ENCODE measurements at regions not wholly inside any gene's neighbourhood (a gene's known extent, or its start where the extent isn't known, plus 50 kb on each side); places are given as distances from the start of the nearest gene placed in this dataset.
"Not testable (repeated sequence)": the region's sequence is repeated elsewhere in the genome, so short reads cannot be mapped to it uniquely, and the experiment has no call there.

- no peak for DNase-seq (ENCODE audit: low read depth)
- H3K4me3 ChIP-seq (ENCODE audit: low read depth, low read length), result no peak overlapping the region
- no peak for TF ChIP-seq CTCF (IDR thresholded peaks at IDR 0.05; ENCODE audit: insufficient read depth, low read depth, low read length, missing control alignments)
Observed at GRCh38 chr13:38072696-38073095, 203.1 kb upstream of the TRPC4 start.

GRCh38 chr13:38071340-38071739 is 201.8 kb upstream of the TRPC4 start:
- not testable (repeated sequence) for DNase-seq (ENCODE audit: low read depth); H3K4me3 ChIP-seq (ENCODE audit: low read depth, low read length)

- no peak overlapping the region for H3K4me3 ChIP-seq (ENCODE audit: low read depth, low read length)
- no peak for TF ChIP-seq CTCF (IDR thresholded peaks at IDR 0.05; ENCODE audit: insufficient read depth, low read depth, low read length, missing control alignments)
- no peak for DNase-seq (ENCODE audit: low read depth)
Observed at GRCh38 chr13:38053896-38054295, 184.3 kb upstream of the TRPC4 start.

- H3K4me3 ChIP-seq (ENCODE audit: low read depth, low read length), result no peak overlapping the region
- TF ChIP-seq CTCF (IDR thresholded peaks at IDR 0.05; ENCODE audit: insufficient read depth, low read depth, low read length, missing control alignments), result no peak
- no peak for DNase-seq (ENCODE audit: low read depth)
Observed at GRCh38 chr13:38046049-38046376, 176.4 kb upstream of the TRPC4 start.

- DNase-seq (ENCODE audit: low read depth), result peak; percentile 13
- TF ChIP-seq CTCF (IDR thresholded peaks at IDR 0.05; ENCODE audit: insufficient read depth, low read depth, low read length, missing control alignments), result peak; percentile 18
- no peak overlapping the region for H3K4me3 ChIP-seq (ENCODE audit: low read depth, low read length)
Observed at GRCh38 chr13:38045278-38046048, 175.9 kb upstream of the TRPC4 start.

- H3K4me3 ChIP-seq (ENCODE audit: low read depth, low read length), result no peak overlapping the region
- DNase-seq (ENCODE audit: low read depth), result no peak
- no peak for TF ChIP-seq CTCF (IDR thresholded peaks at IDR 0.05; ENCODE audit: insufficient read depth, low read depth, low read length, missing control alignments)
Observed at GRCh38 chr13:38044067-38044466, 174.5 kb upstream of the TRPC4 start.

- TF ChIP-seq CTCF (IDR thresholded peaks at IDR 0.05; ENCODE audit: insufficient read depth, low read depth, low read length, missing control alignments), result no peak
- H3K4me3 ChIP-seq (ENCODE audit: low read depth, low read length), result no peak overlapping the region
- DNase-seq (ENCODE audit: low read depth), result no peak
Observed at GRCh38 chr13:38042771-38043170, 173.2 kb upstream of the TRPC4 start.

All from GM12865 (cell line).